Activated T-helper 9 cell treated with anti-CD3 and anti-CD28 coated beads, Interleukin-2, amount 50 U/mL, for 16 hours (primary cell): ENCODE measurements at regions not wholly inside any gene's neighbourhood (a gene's known extent, or its start where the extent isn't known, plus 50 kb on each side); places are given as distances from the start of the nearest gene placed in this dataset.
"Not testable (repeated sequence)": the region's sequence is repeated elsewhere in the genome, so short reads cannot be mapped to it uniquely, and the experiment has no call there.

Experiments
- DNase-seq: peaks from one replicate; pipeline ENCODE4 v3.0.0-alpha.2; 2020; ENCODE audit warnings: low read depth

- no peak for DNase-seq
Observed at GRCh38 chr6:43884652-43885022, 114.6 kb downstream of the VEGFA start.

- no peak for DNase-seq
Observed at GRCh38 chr6:43883847-43884651, 114.0 kb downstream of the VEGFA start.

- DNase-seq: not testable (repeated sequence)
Observed at GRCh38 chr6:43882690-43883448, 112.9 kb downstream of the VEGFA start.

- DNase-seq: no peak
Observed at GRCh38 chr6:43880236-43881137, 110.5 kb downstream of the VEGFA start.

GRCh38 chr6:43879722-43880121 is 109.7 kb downstream of the VEGFA start:
- no peak for DNase-seq

GRCh38 chr6:43878823-43879495 is 108.9 kb downstream of the VEGFA start:
- DNase-seq: no peak

- DNase-seq: no peak
Observed at GRCh38 chr6:43878127-43878634, 108.2 kb downstream of the VEGFA start.

GRCh38 chr6:43877463-43878126 is 107.6 kb downstream of the VEGFA start:
- DNase-seq: no peak

GRCh38 chr6:43877036-43877435 is 107.0 kb downstream of the VEGFA start:
- DNase-seq: no peak

- no peak for DNase-seq
Observed at GRCh38 chr6:43876602-43877001, 106.6 kb downstream of the VEGFA start.

- DNase-seq: no peak
Observed at GRCh38 chr6:43875849-43876572, 106.0 kb downstream of the VEGFA start.

- no peak for DNase-seq
Observed at GRCh38 chr6:43874814-43875590, 105.0 kb downstream of the VEGFA start.

GRCh38 chr6:43873806-43874714 is 104.0 kb downstream of the VEGFA start:
- DNase-seq: no peak

GRCh38 chr6:43871933-43872332 is 101.9 kb downstream of the VEGFA start:
- no peak for DNase-seq

- no peak for DNase-seq
Observed at GRCh38 chr6:43871284-43871683, 101.3 kb downstream of the VEGFA start.

- no peak for DNase-seq
Observed at GRCh38 chr6:43870660-43871061, 100.7 kb downstream of the VEGFA start.

GRCh38 chr6:43869792-43870659 is 100.0 kb downstream of the VEGFA start:
- DNase-seq: no peak
